ENCODE measurements at regions not wholly inside any gene's neighbourhood (a gene's known extent, or its start where the extent isn't known, plus 50 kb on each side); places are given as distances from the start of the nearest gene placed in this dataset.
A peak's percentile ranks its signal among the peaks of the same experiment; 100 is the strongest.

GRCh38 chr11:115919341-115920091, 415.3 kb upstream of the CADM1 start:
- Mint-ChIP-seq H3K36me3 (ENCODE audit: low read depth, unreplicated experiment) (no peaks in the 10 kb centered on the region), H3K9me3 (ENCODE audit: unreplicated experiment) (no peaks in the 10 kb centered on the region), H3K27me3 (ENCODE audit: unreplicated experiment) (no peaks in the 10 kb centered on the region), H3K27ac (ENCODE audit: unreplicated experiment) (no peak overlapping the region), H3K4me3 (ENCODE audit: unreplicated experiment) (no peak overlapping the region), H3K4me1 (ENCODE audit: unreplicated experiment) (no peaks in the 10 kb centered on the region)
- no peak for TF ChIP-seq CTCF (IDR thresholded peaks at IDR 0.05; ENCODE audit: unreplicated experiment)
- no peak for DNase-seq (ENCODE audit: low spot score)

GRCh38 chr11:115918576-115918975, 414.4 kb upstream of the CADM1 start:
- no peaks in the 10 kb centered on the region for H3K36me3 Mint-ChIP-seq (ENCODE audit: low read depth, unreplicated experiment)
- no peak overlapping the region for H3K4me3 Mint-ChIP-seq (ENCODE audit: unreplicated experiment)
- no peak for TF ChIP-seq CTCF (IDR thresholded peaks at IDR 0.05; ENCODE audit: unreplicated experiment)
- H3K4me1 Mint-ChIP-seq (ENCODE audit: unreplicated experiment), result no peaks in the 10 kb centered on the region
- H3K27ac Mint-ChIP-seq (ENCODE audit: unreplicated experiment), result no peak overlapping the region
- no peaks in the 10 kb centered on the region for H3K9me3 Mint-ChIP-seq (ENCODE audit: unreplicated experiment)
- no peaks in the 10 kb centered on the region for H3K27me3 Mint-ChIP-seq (ENCODE audit: unreplicated experiment)
- DNase-seq (ENCODE audit: low spot score), result no peak

- Mint-ChIP-seq H3K4me1 (ENCODE audit: unreplicated experiment) (no peaks in the 10 kb centered on the region), H3K36me3 (ENCODE audit: low read depth, unreplicated experiment) (no peaks in the 10 kb centered on the region), H3K4me3 (ENCODE audit: unreplicated experiment) (no peak overlapping the region), H3K27me3 (ENCODE audit: unreplicated experiment) (no peaks in the 10 kb centered on the region), H3K27ac (ENCODE audit: unreplicated experiment) (no peak overlapping the region), H3K9me3 (ENCODE audit: unreplicated experiment) (no peaks in the 10 kb centered on the region)
- no peak for TF ChIP-seq CTCF (IDR thresholded peaks at IDR 0.05; ENCODE audit: unreplicated experiment)
- no peak for DNase-seq (ENCODE audit: low spot score)
These were observed 412.4 kb upstream of the CADM1 start for GRCh38 chr11:115916608-115917007.

- no peaks in the 10 kb centered on the region for H3K9me3 Mint-ChIP-seq (ENCODE audit: unreplicated experiment)
- H3K27ac Mint-ChIP-seq (ENCODE audit: unreplicated experiment), result no peak overlapping the region
- no peaks in the 10 kb centered on the region for H3K27me3 Mint-ChIP-seq (ENCODE audit: unreplicated experiment)
- no peaks in the 10 kb centered on the region for H3K36me3 Mint-ChIP-seq (ENCODE audit: low read depth, unreplicated experiment)
- peak; percentile 25 for DNase-seq (ENCODE audit: low spot score)
- H3K4me3 Mint-ChIP-seq (ENCODE audit: unreplicated experiment), result no peak overlapping the region
- no peak for TF ChIP-seq CTCF (IDR thresholded peaks at IDR 0.05; ENCODE audit: unreplicated experiment)
- H3K4me1 Mint-ChIP-seq (ENCODE audit: unreplicated experiment), result no peaks in the 10 kb centered on the region
These were observed 408.3 kb upstream of the CADM1 start for GRCh38 chr11:115912484-115912945.

- DNase-seq (ENCODE audit: low spot score), result no peak
- Mint-ChIP-seq H3K4me1 (ENCODE audit: unreplicated experiment) (no peaks in the 10 kb centered on the region), H3K4me3 (ENCODE audit: unreplicated experiment) (no peak overlapping the region), H3K9me3 (ENCODE audit: unreplicated experiment) (no peaks in the 10 kb centered on the region), H3K27me3 (ENCODE audit: unreplicated experiment) (peaks cover 2% of the 10 kb centered on the region), H3K27ac (ENCODE audit: unreplicated experiment) (no peak overlapping the region), H3K36me3 (ENCODE audit: low read depth, unreplicated experiment) (no peaks in the 10 kb centered on the region)
- TF ChIP-seq CTCF (IDR thresholded peaks at IDR 0.05; ENCODE audit: unreplicated experiment), result no peak
These were observed 407.6 kb upstream of the CADM1 start for GRCh38 chr11:115911613-115912346.

All from endothelial cell (in vitro differentiated cells).